Activated naive CD8-positive, alpha-beta T cell treated with anti-CD3 and anti-CD28 coated beads, Interleukin-2, amount 10 ng/mL, durations not matched to agents 7 days and 5 days (primary cell): ENCODE measurements at regions not wholly inside any gene's neighbourhood (a gene's known extent, or its start where the extent isn't known, plus 50 kb on each side); places are given as distances from the start of the nearest gene placed in this dataset.

ENCODE experiments used
- ATAC-seq: fragments of 150-1000 bp; cut with Tn5 transposase; one replicate; pipeline ENCODE4 v1.10.0; 2021; ENCODE audit warnings: low read depth, moderate library complexity
- POLR2A ChIA-PET: fragments of 350-600 bp; sonication (Branson Sonifier 250); formaldehyde crosslinking; loops from one replicate; lab custom pipeline; 2021; ENCODE audit warnings: antibody characterized with exemption; lab: Charles Lee
- DNase-seq: peaks from one replicate; pipeline ENCODE4 v3.0.0; 2021
- H3K27ac Mint-ChIP-seq: one replicate; pipeline ENCODE4 v1.8.0; 2022; ENCODE audit warnings: mild to moderate bottlenecking, mixed read lengths
- H3K27me3 Mint-ChIP-seq: one replicate; pipeline ENCODE4 v1.8.0; 2022; ENCODE audit warnings: mild to moderate bottlenecking, moderate library complexity, mixed read lengths
- H3K36me3 Mint-ChIP-seq: one replicate; pipeline ENCODE4 v1.8.0; 2021; ENCODE audit warnings: mild to moderate bottlenecking, mixed read lengths
- H3K4me1 Mint-ChIP-seq: one replicate; pipeline ENCODE4 v1.8.0; 2021; ENCODE audit warnings: mixed read lengths
- H3K4me3 Mint-ChIP-seq: one replicate; pipeline ENCODE4 v1.8.0; 2022; ENCODE audit warnings: mild to moderate bottlenecking, moderate library complexity, mixed read lengths
- H3K9me3 Mint-ChIP-seq: one replicate; pipeline ENCODE4 v1.8.0; 2021; ENCODE audit warnings: mixed read lengths

DNA sequence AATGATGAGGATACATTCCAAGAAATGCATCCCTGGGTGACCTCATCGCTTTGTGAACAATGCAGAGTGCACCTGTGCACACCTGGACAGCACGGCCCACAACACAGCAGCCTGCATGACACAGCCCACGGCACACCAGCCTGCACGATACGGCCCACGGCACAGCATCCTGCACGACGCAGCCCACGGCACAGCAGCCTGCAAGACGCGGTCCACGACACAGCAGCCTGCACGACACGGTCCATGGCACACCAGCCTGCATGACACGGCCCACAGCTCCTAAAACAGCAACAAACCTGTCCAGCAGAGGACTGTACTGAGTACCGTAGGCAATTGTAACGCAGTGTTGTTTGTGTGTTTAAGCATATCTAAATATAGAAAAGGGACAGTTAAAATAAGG, 134.7 kb upstream of the PPP2R2D start:
- Mint-ChIP-seq H3K27me3 (peaks cover 2% of the 10 kb centered on the region), H3K27ac (no peak overlapping the region), H3K36me3 (no peaks in the 10 kb centered on the region), H3K4me3 (no peak overlapping the region), H3K4me1 (no peaks in the 10 kb centered on the region), H3K9me3 (no peaks in the 10 kb centered on the region)
- DNase-seq (no peak), ATAC-seq (no peak)
- POLR2A ChIA-PET: no interaction called here

DNA sequence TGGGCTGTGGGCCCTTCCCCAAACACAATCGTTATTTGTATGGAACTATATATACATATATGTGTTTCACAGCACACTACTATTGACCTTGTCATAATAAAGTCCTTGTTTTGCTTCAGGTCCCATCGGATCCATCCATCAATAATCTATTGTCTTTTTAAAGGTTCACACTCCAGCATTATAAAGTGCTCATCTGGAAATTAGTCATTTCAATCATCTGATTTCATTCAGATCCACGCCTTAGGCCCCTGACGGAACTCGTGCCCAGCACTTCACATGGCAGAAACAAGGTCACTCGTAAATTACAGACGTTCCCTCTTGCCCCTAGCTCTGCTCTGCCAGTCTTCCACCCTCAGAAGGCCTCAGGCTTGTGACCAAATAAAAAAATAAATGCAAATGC, 133.1 kb upstream of the PPP2R2D start:
- no peaks in the 10 kb centered on the region for H3K9me3 Mint-ChIP-seq
- DNase-seq (no peak), ATAC-seq (no peak)
- H3K27me3 Mint-ChIP-seq: peaks cover 2% of the 10 kb centered on the region
- H3K4me1 Mint-ChIP-seq: no peaks in the 10 kb centered on the region
- H3K36me3 Mint-ChIP-seq: no peaks in the 10 kb centered on the region
- POLR2A ChIA-PET: no interaction called here
- H3K27ac Mint-ChIP-seq: no peak overlapping the region
- H3K4me3 Mint-ChIP-seq: no peak overlapping the region

DNA sequence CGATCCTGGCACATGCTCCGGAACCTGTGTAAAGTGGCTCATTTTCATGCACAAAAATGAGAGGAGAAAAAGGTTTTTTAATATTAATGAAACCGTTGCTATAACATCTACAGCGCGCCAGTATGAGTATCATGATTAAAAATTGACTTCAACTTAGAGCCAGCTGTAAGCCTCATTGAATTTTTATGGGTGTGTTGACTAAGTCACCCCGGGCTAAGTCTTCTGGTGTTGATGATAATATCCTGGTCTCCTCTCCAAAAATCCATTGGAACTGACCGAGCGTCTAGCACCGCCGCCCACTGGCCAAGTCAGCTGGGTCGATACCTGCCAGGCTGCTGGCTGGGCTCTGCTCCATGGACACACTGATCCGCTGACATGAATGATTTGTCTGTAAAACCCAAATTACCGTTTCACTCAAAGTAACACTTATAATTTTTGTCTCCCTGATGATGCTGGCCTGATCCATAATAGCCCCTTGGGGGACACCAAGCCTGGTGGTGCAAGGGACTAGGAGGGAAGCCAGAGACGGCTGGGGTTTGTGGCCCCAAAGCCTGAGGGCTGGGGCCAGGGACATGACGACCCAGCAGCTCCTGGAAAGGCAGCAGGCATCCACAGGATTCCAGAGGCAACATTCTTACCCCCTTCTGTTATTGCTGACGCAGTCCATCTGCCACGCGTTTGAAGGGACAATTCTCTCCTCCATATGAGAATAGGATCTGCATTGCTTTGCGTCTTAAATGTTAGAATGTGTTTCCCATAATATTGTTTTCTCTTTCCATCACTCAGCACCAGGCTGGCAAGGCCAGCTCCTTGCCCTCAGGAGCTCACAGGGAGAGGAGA, 131.0 kb upstream of the PPP2R2D start:
- DNase-seq (no peak), ATAC-seq (no peak)
- H3K4me3 Mint-ChIP-seq: no peak overlapping the region
- no peak overlapping the region for H3K27ac Mint-ChIP-seq
- H3K36me3 Mint-ChIP-seq: no peaks in the 10 kb centered on the region
- H3K9me3 Mint-ChIP-seq: no peaks in the 10 kb centered on the region
- POLR2A ChIA-PET: no interaction called here
- H3K27me3 Mint-ChIP-seq: no peaks in the 10 kb centered on the region
- H3K4me1 Mint-ChIP-seq: no peaks in the 10 kb centered on the region

DNA sequence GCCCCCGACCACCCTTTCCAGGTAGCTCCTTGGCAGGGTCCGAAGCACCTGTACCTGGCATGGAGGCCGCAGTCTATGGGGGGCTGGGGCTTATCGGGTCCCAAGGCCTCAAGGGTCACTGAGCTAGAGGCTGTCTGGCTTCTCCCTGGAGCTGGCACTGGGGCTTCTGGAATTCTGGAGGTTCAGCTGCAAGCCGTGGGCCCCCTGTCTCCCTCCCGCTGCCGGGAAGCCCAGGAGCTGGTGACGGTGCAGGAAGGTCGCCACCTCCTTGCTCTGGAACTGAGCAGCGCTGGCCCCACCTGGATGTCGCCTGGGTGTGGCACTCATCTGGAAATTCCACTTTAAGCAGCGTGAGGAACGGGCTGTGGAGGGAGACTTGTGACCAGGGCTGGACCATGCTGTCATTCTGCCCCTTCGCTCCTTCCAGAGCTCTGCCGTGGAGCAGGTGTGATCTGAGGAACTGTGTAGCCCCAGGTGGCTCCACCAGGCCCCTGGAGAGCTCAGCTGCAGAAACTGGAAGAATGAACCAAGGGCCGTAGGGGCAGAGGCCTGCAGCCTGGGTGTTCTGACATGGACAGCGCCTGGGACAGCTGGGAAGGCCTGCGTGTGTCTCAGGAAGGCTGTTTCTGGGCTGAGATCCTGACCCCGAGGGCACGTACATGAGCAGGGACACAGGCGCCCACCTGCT, 129.7 kb upstream of the PPP2R2D start:
- no peaks in the 10 kb centered on the region for H3K4me1 Mint-ChIP-seq
- ATAC-seq: no peak
- H3K27me3 Mint-ChIP-seq: no peaks in the 10 kb centered on the region
- H3K27ac Mint-ChIP-seq: no peak overlapping the region
- no peak for DNase-seq
- POLR2A ChIA-PET: no interaction called here
- no peak overlapping the region for H3K4me3 Mint-ChIP-seq
- H3K9me3 Mint-ChIP-seq: no peaks in the 10 kb centered on the region
- no peaks in the 10 kb centered on the region for H3K36me3 Mint-ChIP-seq

DNA sequence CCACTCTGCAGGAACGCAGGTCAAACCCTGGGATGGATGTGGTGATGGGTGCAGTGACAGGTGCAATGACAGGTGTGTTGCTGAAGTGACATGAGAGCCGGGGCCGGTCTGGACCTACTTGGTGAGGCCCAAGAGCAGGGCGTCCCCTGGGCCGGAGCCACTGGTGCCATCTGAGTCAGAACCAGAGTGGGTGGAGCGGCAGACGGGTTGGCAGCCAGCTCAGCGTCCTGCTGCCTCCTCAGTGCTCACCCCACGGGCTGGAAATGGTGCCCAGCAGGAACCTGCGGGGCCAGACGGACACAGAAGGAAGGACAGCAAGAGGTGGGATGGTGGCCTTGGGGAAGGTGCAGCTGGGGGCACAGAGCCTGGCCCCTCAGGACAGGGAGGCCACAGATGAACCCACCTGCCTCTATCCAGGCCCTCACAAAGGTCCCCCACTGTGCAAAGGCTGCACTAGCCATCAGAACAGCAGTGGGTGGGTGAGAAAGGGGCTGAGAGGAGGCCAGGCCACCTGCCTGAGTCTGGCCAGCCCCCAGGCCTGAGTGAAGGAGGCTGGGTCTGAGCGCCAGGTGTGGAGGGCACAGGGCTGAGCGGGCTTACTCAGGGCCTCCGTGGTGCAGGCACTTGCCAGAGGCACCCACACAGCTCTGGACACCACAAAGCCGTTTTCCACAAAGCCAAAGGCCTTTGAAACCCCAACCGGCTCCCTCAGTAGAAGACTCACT, 129.0 kb upstream of the PPP2R2D start:
- H3K9me3 Mint-ChIP-seq: peaks cover 3% of the 10 kb centered on the region
- no peaks in the 10 kb centered on the region for H3K27me3 Mint-ChIP-seq
- POLR2A ChIA-PET: no interaction called here
- no peak overlapping the region for H3K27ac Mint-ChIP-seq
- no peaks in the 10 kb centered on the region for H3K4me1 Mint-ChIP-seq
- ATAC-seq: no peak
- no peak for DNase-seq
- H3K36me3 Mint-ChIP-seq: no peaks in the 10 kb centered on the region
- H3K4me3 Mint-ChIP-seq: no peak overlapping the region

DNA sequence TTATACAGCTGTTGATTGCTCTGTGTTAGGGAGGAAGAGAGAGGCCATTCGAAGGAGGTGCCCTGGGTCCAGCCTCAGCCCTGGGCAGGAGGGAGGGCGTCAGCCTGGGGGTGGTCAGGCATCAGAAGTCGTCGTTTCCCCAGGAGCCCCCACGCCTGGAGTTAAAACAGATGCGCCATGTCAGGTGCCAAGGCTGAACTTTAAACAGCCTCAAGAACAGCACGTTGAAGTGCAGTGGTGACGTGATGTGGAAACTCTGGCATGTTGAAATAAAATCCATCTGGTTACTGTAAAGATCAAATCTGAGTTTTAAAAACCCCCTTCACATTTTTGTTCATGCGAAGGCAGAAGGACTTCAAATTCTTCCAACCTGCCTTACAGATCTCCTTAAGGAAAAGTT, 128.4 kb upstream of the PPP2R2D start:
- Mint-ChIP-seq H3K27me3 (no peaks in the 10 kb centered on the region), H3K9me3 (peaks cover 7% of the 10 kb centered on the region), H3K4me3 (no peak overlapping the region), H3K27ac (no peak overlapping the region), H3K4me1 (no peaks in the 10 kb centered on the region), H3K36me3 (no peaks in the 10 kb centered on the region)
- POLR2A ChIA-PET: no interaction called here
- ATAC-seq: no peak
- no peak for DNase-seq

DNA sequence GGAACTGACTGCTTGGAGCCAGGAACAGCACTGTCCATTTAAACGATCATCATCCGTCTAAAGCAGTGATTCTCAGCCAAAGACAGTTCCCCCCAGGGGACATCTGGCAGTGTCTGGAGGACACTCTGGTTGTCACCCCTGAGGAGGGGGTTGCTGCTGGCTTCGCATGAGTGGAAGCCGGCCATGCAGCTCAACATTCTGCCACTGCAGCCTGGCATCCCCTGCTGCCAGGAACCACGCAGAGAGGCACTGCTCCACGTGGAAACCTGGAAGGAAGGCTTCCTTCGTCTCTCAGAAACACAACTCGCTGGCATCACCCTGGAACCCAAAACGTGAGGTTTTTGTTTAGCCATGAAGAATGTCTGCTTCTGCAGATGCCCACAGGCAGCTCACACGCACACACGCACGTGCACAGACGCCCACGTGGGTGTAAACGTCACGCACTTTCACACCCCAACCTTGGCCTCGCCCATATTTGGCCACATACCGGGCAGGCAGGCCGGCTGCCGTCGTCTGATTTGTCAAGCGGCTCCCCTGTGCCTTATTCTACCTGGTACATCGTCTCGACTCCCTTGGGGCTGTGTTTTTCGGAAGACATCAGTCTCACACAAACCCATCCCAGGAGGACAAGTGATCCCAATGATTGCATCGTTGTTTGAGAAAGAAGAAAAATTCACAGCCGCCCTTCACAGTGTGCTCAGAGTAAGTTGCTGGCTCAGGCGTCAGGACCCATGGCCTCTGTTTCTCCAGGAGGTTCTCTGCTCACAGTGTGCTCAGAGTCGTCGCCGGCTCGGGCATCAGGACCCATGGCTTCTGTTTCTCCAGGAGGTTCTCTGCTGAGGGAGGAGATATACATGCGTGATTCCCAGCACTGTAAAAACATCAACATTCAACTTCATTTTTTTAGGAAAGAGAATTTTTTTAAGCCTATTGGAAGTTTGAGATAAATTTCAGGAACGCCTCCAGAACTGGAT, 127.2 kb upstream of the PPP2R2D start:
- Mint-ChIP-seq H3K9me3 (peaks cover 12% of the 10 kb centered on the region), H3K36me3 (no peaks in the 10 kb centered on the region), H3K27me3 (no peaks in the 10 kb centered on the region), H3K27ac (no peak overlapping the region), H3K4me3 (no peak overlapping the region), H3K4me1 (no peaks in the 10 kb centered on the region)
- ATAC-seq: no peak
- DNase-seq: no peak
- POLR2A ChIA-PET: no interaction called here

DNA sequence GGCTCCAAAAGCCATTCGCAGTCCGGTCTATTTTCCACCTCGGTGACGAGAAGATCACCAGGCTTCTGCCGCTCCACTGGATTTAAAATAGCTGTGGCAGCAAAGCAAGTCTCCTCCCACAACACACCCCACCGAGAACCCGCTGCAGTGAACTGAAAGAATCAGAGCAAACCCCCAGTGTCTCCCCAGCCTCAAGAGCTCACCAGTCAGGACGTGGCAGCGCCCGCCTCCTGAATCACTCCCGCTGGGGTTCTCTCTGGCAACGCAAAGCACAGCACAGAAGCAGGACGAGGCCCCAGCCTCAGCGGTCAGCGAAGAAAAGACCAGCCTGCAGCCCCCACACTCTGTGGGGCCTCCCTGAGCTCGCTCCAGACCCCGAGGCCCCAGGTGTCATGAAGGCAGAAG, 126.1 kb upstream of the PPP2R2D start:
- no peak overlapping the region for H3K27ac Mint-ChIP-seq
- no peaks in the 10 kb centered on the region for H3K36me3 Mint-ChIP-seq
- ATAC-seq (no peak), DNase-seq (no peak)
- no peaks in the 10 kb centered on the region for H3K4me1 Mint-ChIP-seq
- no peaks in the 10 kb centered on the region for H3K27me3 Mint-ChIP-seq
- no peak overlapping the region for H3K4me3 Mint-ChIP-seq
- H3K9me3 Mint-ChIP-seq: peaks cover 14% of the 10 kb centered on the region
- POLR2A ChIA-PET: no interaction called here

DNA sequence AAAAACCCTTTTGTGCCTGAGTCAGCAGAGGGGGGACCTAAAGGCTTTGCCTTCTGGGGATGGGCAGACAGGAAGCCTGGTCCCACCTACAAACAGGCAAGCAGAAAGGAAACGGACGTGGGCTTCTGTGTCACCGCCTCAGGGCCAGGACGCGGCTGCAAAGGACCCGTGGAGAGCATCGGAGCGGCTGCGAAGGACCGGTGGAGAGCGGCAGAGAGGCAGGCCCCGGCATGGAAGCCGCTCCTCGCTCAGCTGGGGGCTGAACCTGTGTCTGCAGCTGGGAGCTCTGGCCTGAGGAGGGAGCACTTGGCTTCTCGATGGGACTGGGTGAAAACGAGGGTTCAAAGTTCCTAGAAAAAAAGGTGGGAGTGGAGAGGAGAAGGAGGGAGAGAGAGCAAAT, 125.4 kb upstream of the PPP2R2D start:
- H3K27me3 Mint-ChIP-seq: no peaks in the 10 kb centered on the region
- H3K4me1 Mint-ChIP-seq: no peaks in the 10 kb centered on the region
- no peak for ATAC-seq
- H3K9me3 Mint-ChIP-seq: peaks cover 15% of the 10 kb centered on the region
- DNase-seq: no peak
- no peak overlapping the region for H3K4me3 Mint-ChIP-seq
- POLR2A ChIA-PET: no interaction called here
- H3K27ac Mint-ChIP-seq: no peak overlapping the region
- H3K36me3 Mint-ChIP-seq: no peaks in the 10 kb centered on the region

DNA sequence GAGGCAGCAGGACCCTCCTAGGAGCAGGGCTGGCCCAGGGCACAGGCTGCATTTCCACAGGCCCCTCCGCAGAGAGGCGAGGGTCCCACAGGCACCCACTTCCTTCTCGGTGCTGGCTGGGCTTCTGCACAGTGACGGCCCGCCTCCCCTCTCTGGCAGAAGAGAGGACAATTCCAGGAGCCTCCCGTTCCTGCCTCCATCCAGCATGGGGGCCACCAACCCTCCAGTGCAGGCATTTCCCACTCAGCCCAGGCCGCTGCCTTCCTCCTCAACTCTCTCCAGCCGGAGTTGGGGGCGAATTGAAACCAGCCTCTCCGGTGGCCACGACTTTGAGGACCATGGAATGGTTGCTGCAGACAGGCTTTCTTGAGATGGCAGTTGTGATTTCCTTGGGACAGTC, 125.0 kb upstream of the PPP2R2D start:
- POLR2A ChIA-PET: no interaction called here

DNA sequence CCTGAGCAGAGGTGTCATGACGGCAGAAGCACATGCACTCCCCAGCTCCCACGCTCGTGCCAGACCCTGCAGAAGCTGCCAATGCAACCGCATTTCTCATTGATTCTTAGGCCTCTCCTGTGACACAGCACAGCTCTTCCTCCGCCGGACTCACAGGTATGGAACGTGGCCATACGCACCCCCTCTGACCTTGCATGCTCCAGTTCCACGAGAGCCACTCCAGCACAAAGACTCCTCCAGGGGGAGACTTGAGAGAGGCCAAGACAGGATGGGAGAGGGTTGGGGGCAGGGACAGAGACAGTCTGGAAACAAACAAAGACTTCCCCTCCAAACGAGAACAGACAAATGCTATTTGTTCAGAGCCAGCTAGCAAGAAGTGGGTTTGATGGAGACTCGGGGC, 124.3 kb upstream of the PPP2R2D start:
- Mint-ChIP-seq H3K9me3 (peaks cover 15% of the 10 kb centered on the region), H3K36me3 (no peaks in the 10 kb centered on the region), H3K4me3 (no peak overlapping the region), H3K4me1 (no peaks in the 10 kb centered on the region), H3K27ac (no peak overlapping the region), H3K27me3 (no peaks in the 10 kb centered on the region)
- POLR2A ChIA-PET: no interaction called here
- ATAC-seq (no peak), DNase-seq (no peak)

More for the DNA sequence above, 125.0 kb upstream of the PPP2R2D start:
- Mint-ChIP-seq H3K27me3 (no peaks in the 10 kb centered on the region), H3K9me3 (peaks cover 15% of the 10 kb centered on the region), H3K4me1 (no peaks in the 10 kb centered on the region), H3K4me3 (no peak overlapping the region), H3K27ac (no peak overlapping the region), H3K36me3 (no peaks in the 10 kb centered on the region)
- ATAC-seq (no peak), DNase-seq (no peak)

DNA sequence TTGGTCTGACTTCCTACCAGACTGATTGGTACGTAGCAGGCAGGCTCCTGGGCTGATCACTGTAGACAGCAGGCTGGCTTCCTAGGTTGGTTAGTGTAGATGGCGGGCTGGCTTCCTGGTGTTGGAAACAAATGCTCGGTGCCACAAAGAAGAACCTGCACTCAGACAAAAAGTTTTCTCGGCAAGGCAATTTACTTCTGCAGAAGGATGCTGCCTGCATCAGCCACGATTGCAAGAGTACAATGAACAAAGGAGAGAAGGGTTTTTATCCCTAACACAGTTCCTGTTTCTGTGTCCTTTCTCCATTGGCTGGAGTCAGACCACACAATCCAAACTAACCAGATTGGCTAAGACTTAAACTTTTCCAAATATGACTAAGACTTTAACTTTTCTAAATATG, 123.6 kb upstream of the PPP2R2D start:
- no peaks in the 10 kb centered on the region for H3K4me1 Mint-ChIP-seq
- ATAC-seq (no peak), DNase-seq (no peak)
- H3K27me3 Mint-ChIP-seq: no peaks in the 10 kb centered on the region
- POLR2A ChIA-PET: no interaction called here
- H3K27ac Mint-ChIP-seq: no peak overlapping the region
- no peak overlapping the region for H3K4me3 Mint-ChIP-seq
- peaks cover 18% of the 10 kb centered on the region for H3K9me3 Mint-ChIP-seq
- H3K36me3 Mint-ChIP-seq: no peaks in the 10 kb centered on the region

DNA sequence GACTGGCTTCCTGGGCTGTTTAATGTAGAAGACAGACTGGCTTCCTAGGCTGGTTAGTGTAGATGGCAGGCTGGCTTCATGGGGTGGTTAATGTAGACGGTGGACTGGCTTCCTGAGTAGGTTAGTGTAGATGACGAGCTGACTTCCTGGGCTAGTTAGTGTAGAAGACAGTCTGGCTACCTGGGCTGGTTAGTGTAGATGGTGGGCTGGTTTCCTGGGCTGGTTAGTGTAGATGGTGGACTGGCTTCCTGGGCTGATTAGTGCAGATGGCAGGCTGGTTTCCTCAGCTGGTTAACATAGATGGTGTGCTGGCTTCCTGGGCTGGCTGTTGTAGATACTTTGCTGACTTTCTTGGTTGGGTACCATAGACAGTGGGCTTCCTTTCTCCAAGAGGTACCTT, 122.9 kb upstream of the PPP2R2D start:
- no peak overlapping the region for H3K27ac Mint-ChIP-seq
- no peak for DNase-seq
- no peak for ATAC-seq
- H3K4me3 Mint-ChIP-seq: no peak overlapping the region
- no peaks in the 10 kb centered on the region for H3K36me3 Mint-ChIP-seq
- H3K27me3 Mint-ChIP-seq: no peaks in the 10 kb centered on the region
- POLR2A ChIA-PET: no interaction called here
- H3K4me1 Mint-ChIP-seq: no peaks in the 10 kb centered on the region
- peaks cover 21% of the 10 kb centered on the region for H3K9me3 Mint-ChIP-seq
